Lung (tissue), 11 donors: ENCODE measurements at regions not wholly inside any gene's neighbourhood (a gene's known extent, or its start where the extent isn't known, plus 50 kb on each side); places are given as distances from the start of the nearest gene placed in this dataset.

Experiments used
- ATAC-seq: fragments of 200-7000 bp; cut with Tn5 transposase; one replicate; pipeline ENCODE4 v1.9.1; 2020; ENCODE audit warnings: moderate number of reproducible peaks; ENCODE audit not compliant: insufficient read depth, low FRiP score
- DNase-seq, 3 donors: peaks; one replicate each; pipeline ENCODE4 v3.0.0-alpha.2; 2013 to 2017
- H3K27ac ChIP-seq, 2 donors: one replicate each; pipeline ENCODE4 v1.5.1; 2013; ENCODE audit warnings: mild to moderate bottlenecking in 2 of 2, moderate library complexity in 2 of 2, control low read depth in 1 of 2, inconsistent platforms in 1 of 2, low read depth in 1 of 2, low read length in 1 of 2
- H3K27me3 ChIP-seq, 3 donors: one replicate each; pipeline ENCODE4 v1.5.1; 2013; ENCODE audit warnings: low read length in 2 of 3; ENCODE audit not compliant: control insufficient read depth in 3 of 3, insufficient read depth in 3 of 3
- H3K36me3 ChIP-seq, 4 donors: one replicate each; pipeline ENCODE4 v1.5.1; 2013; ENCODE audit warnings: low read length in 4 of 4, mild to moderate bottlenecking in 1 of 4, moderate library complexity in 1 of 4; ENCODE audit not compliant: control insufficient read depth in 4 of 4, insufficient read depth in 4 of 4
- H3K4me1 ChIP-seq, 5 donors: one replicate each; pipeline ENCODE4 v1.5.1; 2013; ENCODE audit warnings: low read length in 5 of 5, mild to moderate bottlenecking in 2 of 5, moderate library complexity in 1 of 5; ENCODE audit not compliant: control insufficient read depth in 5 of 5, insufficient read depth in 5 of 5
- H3K4me3 ChIP-seq: one replicate; pipeline ENCODE4 v1.5.1; 2013; ENCODE audit warnings: mild to moderate bottlenecking, control low read depth, moderate library complexity
- H3K9ac ChIP-seq, 2 donors: one replicate each; pipeline ENCODE4 v1.5.1; 2013; ENCODE audit warnings: low read length in 2 of 2, control low read depth in 1 of 2; ENCODE audit not compliant: insufficient read depth in 1 of 2
- H3K9me3 ChIP-seq, 4 donors: one replicate each; pipeline ENCODE4 v1.5.1; 2013; ENCODE audit warnings: low read length in 3 of 4, mild to moderate bottlenecking in 1 of 4, moderate library complexity in 1 of 4; ENCODE audit not compliant: control insufficient read depth in 4 of 4, insufficient read depth in 3 of 4
- CTCF ChIP-seq: IDR thresholded peaks from 2 replicates; pipeline ENCODE4 v1.5.1; 2012; ENCODE audit warnings: mild to moderate bottlenecking; ENCODE audit errors: control extremely low read depth, extremely low read depth
- WGBS, 2 donors: extraction: QIAGEN DNeasy Blood & Tissue Kit; methylation state at CpG; one replicate each; pipeline ENCODE4 v1.1.7; 2013; 5-methylcytosine and 5-hydroxymethylcytosine counted together
- donor health status: control.
- donor health status: control.
- donor health status: Bipolar disorder and iron deficiency.
- donor health status: healthy.
- donor health status: DM: yes; HTN: yes; CAD: no.

- DNase-seq (no peak), ATAC-seq (no peak)
- Histone ChIP-seq H3K4me1 (no peaks in the 10 kb centered on the region), H3K27ac (no peak overlapping the region), H3K4me3 (no peak overlapping the region), H3K9me3 (no peaks in the 10 kb centered on the region), H3K27me3 (no peaks in the 10 kb centered on the region), H3K36me3 (no peaks in the 10 kb centered on the region), H3K9ac (no peak overlapping the region)
- TF ChIP-seq CTCF = no peak
- 85 to 87% methylated on average over 3 of the region's 3 CpGs for WGBS, 2 donors
Measured at GRCh38 chr7:24361001-24361400, 77.0 kb downstream of the NPY start.

- Histone ChIP-seq H3K27me3 (no peaks in the 10 kb centered on the region), H3K9me3 (peaks cover 0 to 1% (median 0%) of the 10 kb centered on the region in 4 donors), H3K27ac (no peak overlapping the region), H3K36me3 (no peaks in the 10 kb centered on the region), H3K4me1 (peaks cover 0 to 2% (median 0%) of the 10 kb centered on the region in 5 donors), H3K9ac (no peak overlapping the region), H3K4me3 (no peak overlapping the region)
- peak in 2 of 3 donors; percentile 14 to 57 for DNase-seq
- 70 to 77% methylated on average over 1 of the region's 1 CpG for WGBS, 2 donors
- ATAC-seq = no peak
- TF ChIP-seq CTCF = no peak
Measured at GRCh38 chr7:24365606-24366005, 81.6 kb downstream of the NPY start.

GRCh38 chr7:24366876-24367275, 82.9 kb downstream of the NPY start:
- H3K9ac ChIP-seq = no peak overlapping the region
- H3K27me3 ChIP-seq = no peaks in the 10 kb centered on the region
- H3K27ac ChIP-seq = no peak overlapping the region
- DNase-seq = peak; percentile 33 to 82 (median 75)
- ATAC-seq = no peak
- no peak for TF ChIP-seq CTCF
- peaks cover 0 to 1% (median 0%) of the 10 kb centered on the region in 4 donors for H3K9me3 ChIP-seq
- H3K36me3 ChIP-seq = no peaks in the 10 kb centered on the region
- WGBS, 2 donors = 79 to 83% methylated on average over 4 of the region's 4 CpGs
- H3K4me3 ChIP-seq = no peak overlapping the region
- peaks cover 0 to 2% (median 0%) of the 10 kb centered on the region in 5 donors for H3K4me1 ChIP-seq

- DNase-seq = no peak
- no peak overlapping the region for H3K9ac ChIP-seq
- H3K27ac ChIP-seq = no peak overlapping the region
- no peak overlapping the region for H3K4me3 ChIP-seq
- H3K4me1 ChIP-seq = peaks cover 0 to 2% (median 0%) of the 10 kb centered on the region in 5 donors
- 78 to 80% methylated on average over 2 of the region's 2 CpGs for WGBS, 2 donors
- peaks cover 0 to 1% (median 0%) of the 10 kb centered on the region in 4 donors for H3K9me3 ChIP-seq
- H3K27me3 ChIP-seq = no peaks in the 10 kb centered on the region
- no peak for ATAC-seq
- no peak for TF ChIP-seq CTCF
- H3K36me3 ChIP-seq = no peaks in the 10 kb centered on the region
Measured at GRCh38 chr7:24368161-24368560, 84.2 kb downstream of the NPY start.
